ENCODE measurements at regions not wholly inside any gene's neighbourhood (a gene's known extent, or its start where the extent isn't known, plus 50 kb on each side); places are given as distances from the start of the nearest gene placed in this dataset.

DNA sequence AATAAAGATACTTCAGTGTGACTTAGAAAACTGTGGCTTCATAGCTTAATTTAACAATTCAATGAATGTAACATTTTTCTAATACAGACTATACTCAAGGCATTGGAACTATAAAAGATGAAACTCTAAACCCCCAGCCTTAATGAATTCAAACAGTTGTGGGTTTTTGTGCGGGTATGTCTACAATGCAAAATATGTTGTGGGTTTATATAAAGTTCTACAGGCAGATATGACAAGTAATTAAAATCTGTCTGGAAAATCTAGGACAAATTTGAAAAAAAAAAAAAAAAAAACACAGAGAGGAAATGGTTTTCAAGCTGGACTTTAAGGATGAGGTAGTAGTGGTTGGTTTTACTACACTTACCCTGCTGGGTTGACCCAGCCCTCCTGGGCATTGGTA lies 467.5 kb upstream of the TLE4 start:
- Histone ChIP-seq H3K36me3 (ENCODE audit: insufficient read depth, low read length) (no peaks in the 10 kb centered on the region), H2AFZ (ENCODE audit: low read length) (no peak overlapping the region), H3K27me3 (ENCODE audit: insufficient read depth, low read length, poor library complexity, severe bottlenecking) (no peaks in the 10 kb centered on the region), H3K4me3 (ENCODE audit: low read length, poor library complexity, severe bottlenecking) (no peak overlapping the region), H3K9me2 (replicated peaks; ENCODE audit: low read depth, low read length) (0 out of 2 replicates have a peak, but pooled peaks cover 5% of the 10 kb centered on the region), H4K20me1 (ENCODE audit: insufficient read depth, low read length, poor library complexity, severe bottlenecking) (no peaks in the 10 kb centered on the region), H3K79me2 (ENCODE audit: insufficient read depth, low read length) (no peaks in the 10 kb centered on the region), H3K9ac (ENCODE audit: low read depth, low read length, poor library complexity, severe bottlenecking) (no peak overlapping the region), H3K9me3 (ENCODE audit: insufficient read depth, low read depth, low read length) (no peaks in the 10 kb centered on the region; the same call in 1 of the 2 replicates), H3K4me2 (ENCODE audit: low read depth, low read length, poor library complexity, severe bottlenecking) (no peak overlapping the region), H3F3A (ENCODE audit: low read depth) (no peaks in the 10 kb centered on the region), H3K4me1 (ENCODE audit: insufficient read depth, low read length, poor library complexity, severe bottlenecking) (no peaks in the 10 kb centered on the region)
- TF ChIP-seq, protein P1, sequence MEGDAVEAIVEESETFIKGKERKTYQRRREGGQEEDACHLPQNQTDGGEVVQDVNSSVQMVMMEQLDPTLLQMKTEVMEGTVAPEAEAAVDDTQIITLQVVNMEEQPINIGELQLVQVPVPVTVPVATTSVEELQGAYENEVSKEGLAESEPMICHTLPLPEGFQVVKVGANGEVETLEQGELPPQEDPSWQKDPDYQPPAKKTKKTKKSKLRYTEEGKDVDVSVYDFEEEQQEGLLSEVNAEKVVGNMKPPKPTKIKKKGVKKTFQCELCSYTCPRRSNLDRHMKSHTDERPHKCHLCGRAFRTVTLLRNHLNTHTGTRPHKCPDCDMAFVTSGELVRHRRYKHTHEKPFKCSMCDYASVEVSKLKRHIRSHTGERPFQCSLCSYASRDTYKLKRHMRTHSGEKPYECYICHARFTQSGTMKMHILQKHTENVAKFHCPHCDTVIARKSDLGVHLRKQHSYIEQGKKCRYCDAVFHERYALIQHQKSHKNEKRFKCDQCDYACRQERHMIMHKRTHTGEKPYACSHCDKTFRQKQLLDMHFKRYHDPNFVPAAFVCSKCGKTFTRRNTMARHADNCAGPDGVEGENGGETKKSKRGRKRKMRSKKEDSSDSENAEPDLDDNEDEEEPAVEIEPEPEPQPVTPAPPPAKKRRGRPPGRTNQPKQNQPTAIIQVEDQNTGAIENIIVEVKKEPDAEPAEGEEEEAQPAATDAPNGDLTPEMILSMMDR (conservative IDR thresholded peaks at IDR 0.05; ENCODE audit: low read length): no peak
- TF ChIP-seq EZH2phosphoT487 (IDR thresholded peaks at IDR 0.05; ENCODE audit: borderline replicate concordance): no peak

DNA sequence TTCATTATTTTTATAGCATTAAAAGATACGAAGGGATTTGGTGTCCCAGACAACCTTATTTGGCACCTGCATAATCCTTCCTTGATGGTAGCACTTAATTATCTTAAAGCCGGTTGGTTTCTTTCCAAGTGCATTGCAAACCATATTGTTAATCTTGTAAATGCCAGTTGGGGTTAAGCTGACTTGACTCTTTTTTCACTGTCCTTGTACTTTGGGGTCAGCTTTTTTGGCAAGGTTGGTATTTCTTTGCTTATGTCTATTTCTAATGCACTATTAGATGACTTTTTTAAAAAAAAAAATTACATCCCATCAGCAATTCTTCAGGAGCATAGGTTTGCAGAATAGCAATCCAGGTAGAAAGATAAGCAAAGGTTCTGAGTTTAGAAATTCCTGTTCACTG lies 466.8 kb upstream of the TLE4 start:
- Histone ChIP-seq H3K4me3 (ENCODE audit: low read length, poor library complexity, severe bottlenecking) (no peak overlapping the region), H3K4me1 (ENCODE audit: insufficient read depth, low read length, poor library complexity, severe bottlenecking) (no peaks in the 10 kb centered on the region), H3K9ac (ENCODE audit: low read depth, low read length, poor library complexity, severe bottlenecking) (no peak overlapping the region), H4K20me1 (ENCODE audit: insufficient read depth, low read length, poor library complexity, severe bottlenecking) (no peaks in the 10 kb centered on the region), H3K9me2 (replicated peaks; ENCODE audit: low read depth, low read length) (0 out of 2 replicates have a peak, but pooled peaks cover 5% of the 10 kb centered on the region), H2AFZ (ENCODE audit: low read length) (no peak overlapping the region), H3K4me2 (ENCODE audit: low read depth, low read length, poor library complexity, severe bottlenecking) (no peak overlapping the region), H3F3A (ENCODE audit: low read depth) (no peaks in the 10 kb centered on the region), H3K9me3 (ENCODE audit: insufficient read depth, low read depth, low read length) (no peaks in the 10 kb centered on the region; the same call in 1 of the 2 replicates), H3K79me2 (ENCODE audit: insufficient read depth, low read length) (no peaks in the 10 kb centered on the region), H3K27me3 (ENCODE audit: insufficient read depth, low read length, poor library complexity, severe bottlenecking) (no peaks in the 10 kb centered on the region), H3K36me3 (ENCODE audit: insufficient read depth, low read length) (no peaks in the 10 kb centered on the region)
- no peak for TF ChIP-seq EZH2phosphoT487 (IDR thresholded peaks at IDR 0.05; ENCODE audit: borderline replicate concordance)
- TF ChIP-seq, protein P1 (conservative IDR thresholded peaks at IDR 0.05; ENCODE audit: low read length): no peak

DNA sequence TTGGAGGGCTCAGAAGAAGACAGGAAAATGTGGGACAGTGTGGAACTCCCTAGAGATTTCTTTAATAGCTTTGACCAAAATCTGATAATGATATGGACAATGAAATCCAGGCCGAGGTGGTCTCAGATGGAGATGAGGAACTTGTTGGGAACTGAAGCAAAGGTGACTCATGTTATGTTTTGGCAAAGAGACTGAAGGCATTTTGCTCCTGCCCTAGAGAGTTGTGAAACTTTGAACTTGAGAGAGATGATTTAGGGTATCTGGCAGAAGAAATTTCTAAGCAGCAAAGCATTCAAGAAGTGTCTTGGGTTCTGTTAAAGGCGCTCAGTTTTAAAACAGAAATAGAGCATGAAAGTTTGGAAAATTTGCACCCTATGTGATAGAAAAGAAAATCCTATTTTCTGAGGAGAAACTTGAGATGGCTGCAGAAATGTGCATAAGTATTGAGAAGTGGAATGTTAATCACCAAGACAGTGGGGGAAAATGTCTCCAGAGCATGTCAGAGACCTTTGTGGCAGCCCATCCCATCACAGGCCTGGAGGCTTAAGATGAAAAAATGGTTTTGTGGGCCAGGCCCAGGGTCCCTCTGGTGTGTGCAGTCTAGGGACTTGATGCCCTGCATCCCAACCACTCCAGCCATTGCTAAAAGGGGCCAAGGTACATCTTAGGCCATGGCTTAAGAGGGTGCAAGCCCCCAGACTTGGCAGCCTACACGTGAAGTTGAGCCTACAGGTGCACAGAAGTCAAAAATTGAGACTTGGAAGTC lies 463.7 kb upstream of the TLE4 start:
- H3K9ac ChIP-seq (ENCODE audit: low read depth, low read length, poor library complexity, severe bottlenecking): no peak overlapping the region
- TF ChIP-seq, protein P1 (conservative IDR thresholded peaks at IDR 0.05; ENCODE audit: low read length): no peak
- TF ChIP-seq EZH2phosphoT487 (IDR thresholded peaks at IDR 0.05; ENCODE audit: borderline replicate concordance): no peak
- H2AFZ ChIP-seq (ENCODE audit: low read length): no peak overlapping the region
- H3K4me1 ChIP-seq (ENCODE audit: insufficient read depth, low read length, poor library complexity, severe bottlenecking): no peaks in the 10 kb centered on the region
- H3K27me3 ChIP-seq (ENCODE audit: insufficient read depth, low read length, poor library complexity, severe bottlenecking): no peaks in the 10 kb centered on the region
- no peaks in the 10 kb centered on the region; the same call in 1 of the 2 replicates for H3K9me3 ChIP-seq (ENCODE audit: insufficient read depth, low read depth, low read length)
- no peaks in the 10 kb centered on the region for H3K36me3 ChIP-seq (ENCODE audit: insufficient read depth, low read length)
- no peaks in the 10 kb centered on the region for H4K20me1 ChIP-seq (ENCODE audit: insufficient read depth, low read length, poor library complexity, severe bottlenecking)
- no peaks in the 10 kb centered on the region for H3F3A ChIP-seq (ENCODE audit: low read depth)
- H3K4me3 ChIP-seq (ENCODE audit: low read length, poor library complexity, severe bottlenecking): no peak overlapping the region
- H3K79me2 ChIP-seq (ENCODE audit: insufficient read depth, low read length): no peaks in the 10 kb centered on the region
- H3K4me2 ChIP-seq (ENCODE audit: low read depth, low read length, poor library complexity, severe bottlenecking): no peak overlapping the region
- H3K9me2 ChIP-seq (replicated peaks; ENCODE audit: low read depth, low read length): 0 out of 2 replicates have a peak, but pooled peaks cover 5% of the 10 kb centered on the region
